Neural cell (in vitro differentiated cells): ENCODE measurements at regions not wholly inside any gene's neighbourhood (a gene's known extent, or its start where the extent isn't known, plus 50 kb on each side); places are given as distances from the start of the nearest gene placed in this dataset.

Experiments used
- H2AFZ ChIP-seq: fragments of 200-600, 300-800 bp; sonication (generic), shearing (Covaris generic); 2 replicates; pipeline ENCODE4 v1.6.0; 2014; ENCODE audit warnings: low read depth, mild to moderate bottlenecking, antibody characterized with exemption, low read length, moderate library complexity
- H3F3A ChIP-seq: fragments of 200-600 bp; shearing (Covaris generic); 2 replicates; pipeline ENCODE4 v1.6.1; 2016; ENCODE audit warnings: mild to moderate bottlenecking, moderate library complexity, mixed read lengths, antibody characterized with exemption, low read length; ENCODE audit not compliant: insufficient read depth, poor library complexity, severe bottlenecking
- H3K27ac ChIP-seq: fragments of 200-600, 300-800 bp; sonication (generic), shearing (Covaris generic); 2 replicates; pipeline ENCODE4 v1.5.1; 2014; ENCODE audit warnings: mild to moderate bottlenecking, low read length, moderate library complexity
- H3K27me3 ChIP-seq: fragments of 300-800, 200-600 bp; sonication (generic), shearing (Covaris generic); 2 replicates; pipeline ENCODE4 v1.6.0; 2014; ENCODE audit warnings: mild to moderate bottlenecking, low read depth, low read length, moderate library complexity; ENCODE audit not compliant: insufficient read depth
- H3K36me3 ChIP-seq: fragments of 300-800, 200-600 bp; sonication (generic), shearing (Covaris generic); 2 replicates; pipeline ENCODE4 v1.5.1; 2014; ENCODE audit warnings: mild to moderate bottlenecking, antibody characterized with exemption, low read length, moderate library complexity; ENCODE audit not compliant: insufficient read depth
- H3K4me2 ChIP-seq: fragments of 300-800, 200-600 bp; sonication (generic), shearing (Covaris generic); 2 replicates; pipeline ENCODE4 v1.6.0; 2014; ENCODE audit warnings: mild to moderate bottlenecking, low read length
- H3K4me3 ChIP-seq: fragments of 300-800, 200-600 bp; sonication (generic), shearing (Covaris generic); 2 replicates; pipeline ENCODE4 v1.5.1; 2014; ENCODE audit warnings: mild to moderate bottlenecking, low read length, moderate library complexity
- H3K79me2 ChIP-seq: fragments of 200-600 bp; shearing (Covaris generic); replicated peaks from 2 replicates; pipeline ENCODE4 v1.6.0; 2014; ENCODE audit warnings: mild to moderate bottlenecking, low read length, moderate library complexity; ENCODE audit not compliant: insufficient read depth
- H3K9ac ChIP-seq: fragments of 300-800, 200-600 bp; sonication (generic), shearing (Covaris generic); 2 replicates; pipeline ENCODE4 v1.6.1; 2016; ENCODE audit warnings: mild to moderate bottlenecking, low read length, mixed read lengths
- H3K9me2 ChIP-seq: fragments of 200-600 bp; shearing (Covaris generic); 2 replicates; pipeline ENCODE4 v1.6.1; 2016; ENCODE audit warnings: mild to moderate bottlenecking, low read length, mixed read lengths; ENCODE audit not compliant: insufficient read depth
- H3K9me3 ChIP-seq: fragments of 200-600, 300-800 bp; sonication (generic), shearing (Covaris generic); 2 replicates; pipeline ENCODE4 v1.6.1; 2016; ENCODE audit warnings: mild to moderate bottlenecking, mixed run types, low read length, moderate library complexity, mixed read lengths
- H4K20me1 ChIP-seq: fragments of 200-600 bp; shearing (Covaris generic); 2 replicates; pipeline ENCODE4 v1.6.1; 2016; ENCODE audit warnings: mild to moderate bottlenecking, mixed run types; ENCODE audit not compliant: insufficient read depth
- EP300 ChIP-seq: fragments of 450-650 bp; conservative IDR thresholded peaks from 2 replicates; pipeline ENCODE4 v1.6.1; 2014; ENCODE audit warnings: antibody characterized with exemption, mild to moderate bottlenecking, moderate library complexity; ENCODE audit not compliant: poor library complexity, severe bottlenecking
- EZH2 ChIP-seq: fragments of 200-600, 300-800 bp; shearing (Covaris generic), sonication (generic); IDR thresholded peaks from 2 replicates; pipeline ENCODE4 v1.6.1; 2014; ENCODE audit warnings: antibody characterized with exemption, low read length, borderline replicate concordance, mild to moderate bottlenecking; ENCODE audit not compliant: insufficient read depth, poor library complexity, severe bottlenecking
- MXI1 ChIP-seq: fragments of 450-650 bp; conservative IDR thresholded peaks from 2 replicates; pipeline ENCODE4 v1.6.1; 2014; ENCODE audit warnings: antibody characterized with exemption, mild to moderate bottlenecking; ENCODE audit not compliant: poor library complexity, severe bottlenecking
- POLR2AphosphoS5 ChIP-seq: IDR thresholded peaks from 2 replicates; pipeline ENCODE4 v1.6.1; 2012
- RAD21 ChIP-seq: fragments of 450-650 bp; conservative IDR thresholded peaks from 2 replicates; pipeline ENCODE4 v1.6.1; 2014; ENCODE audit warnings: antibody characterized with exemption, mild to moderate bottlenecking, moderate library complexity
- SMC3 ChIP-seq: fragments of 450-650 bp; conservative IDR thresholded peaks from 2 replicates; pipeline ENCODE4 v1.6.1; 2014; ENCODE audit warnings: antibody characterized with exemption, mild to moderate bottlenecking, moderate library complexity; ENCODE audit not compliant: poor library complexity
- TAF1 ChIP-seq: IDR thresholded peaks from 2 replicates; pipeline ENCODE4 v1.6.1; 2012; ENCODE audit warnings: low read depth
- TF ChIP-seq, protein P1 (sequence below): IDR thresholded peaks from 2 replicates; pipeline ENCODE4 v1.6.1; 2012; ENCODE audit warnings: borderline replicate concordance
- TF ChIP-seq, protein P2 (sequence below): fragments of 450-650 bp; IDR thresholded peaks from 2 replicates; pipeline ENCODE4 v1.5.1; 2014; ENCODE audit warnings: antibody characterized with exemption, mild to moderate bottlenecking, moderate library complexity; ENCODE audit not compliant: poor library complexity, severe bottlenecking

DNA sequence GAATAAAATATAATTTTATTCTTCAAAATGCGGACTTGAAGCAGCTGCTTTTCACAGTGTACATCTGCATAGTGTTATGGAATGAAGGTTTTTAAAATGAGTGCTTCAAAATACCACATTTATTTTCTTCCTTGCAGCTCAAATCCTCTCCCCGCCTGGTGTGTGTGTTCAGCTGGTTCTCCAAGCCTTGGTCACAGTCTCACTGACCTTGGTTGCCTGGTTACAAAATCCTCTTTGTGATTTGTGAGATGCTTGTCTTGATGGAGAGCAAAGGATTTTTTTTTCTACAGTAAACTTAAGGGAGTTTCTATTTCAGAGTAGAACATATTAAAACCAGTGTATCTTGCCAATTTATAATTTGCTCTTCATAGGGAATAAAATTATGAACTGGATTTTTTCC lies 139.2 kb downstream of the PCDH18 start:
- peak overlapping the region; percentile 31 for H3K4me2 ChIP-seq
- H3K27me3 ChIP-seq, result no peaks in the 10 kb centered on the region
- H3K36me3 ChIP-seq, result no peaks in the 10 kb centered on the region
- H3K79me2 ChIP-seq, result no peaks in the 10 kb centered on the region
- no peak overlapping the region for H3K9ac ChIP-seq
- TF ChIP-seq POLR2AphosphoS5, result peak; percentile 28
- no peak for TF ChIP-seq TAF1
- peak; percentile 23 for TF ChIP-seq RAD21
- peak overlapping the region; percentile 44 for H3K27ac ChIP-seq
- H3K9me3 ChIP-seq, result no peaks in the 10 kb centered on the region
- H3F3A ChIP-seq, result no peaks in the 10 kb centered on the region
- H3K9me2 ChIP-seq, result no peaks in the 10 kb centered on the region
- H2AFZ ChIP-seq, result no peak overlapping the region
- no peaks in the 10 kb centered on the region for H4K20me1 ChIP-seq
- no peak overlapping the region for H3K4me3 ChIP-seq

DNA sequence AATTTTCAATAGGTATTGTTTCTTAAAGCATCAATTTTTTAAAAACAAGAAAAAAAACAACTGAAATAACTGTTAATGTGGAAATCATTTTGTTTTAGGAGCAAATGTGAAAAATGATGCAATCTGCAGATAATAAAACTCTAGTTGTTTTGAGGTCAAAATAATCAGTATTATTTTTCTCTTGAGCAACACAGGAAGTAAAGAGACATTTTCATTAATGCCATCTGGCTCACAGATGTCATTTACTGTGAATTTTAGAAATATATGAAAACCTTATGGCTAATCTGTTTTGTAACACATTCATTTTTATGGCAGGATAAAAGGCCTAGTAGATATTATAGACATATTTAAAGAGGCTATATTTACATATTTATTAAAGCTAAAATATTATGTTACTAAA lies 141.6 kb downstream of the PCDH18 start:
- TF ChIP-seq SMC3, result no peak
- TF ChIP-seq, protein P1, sequence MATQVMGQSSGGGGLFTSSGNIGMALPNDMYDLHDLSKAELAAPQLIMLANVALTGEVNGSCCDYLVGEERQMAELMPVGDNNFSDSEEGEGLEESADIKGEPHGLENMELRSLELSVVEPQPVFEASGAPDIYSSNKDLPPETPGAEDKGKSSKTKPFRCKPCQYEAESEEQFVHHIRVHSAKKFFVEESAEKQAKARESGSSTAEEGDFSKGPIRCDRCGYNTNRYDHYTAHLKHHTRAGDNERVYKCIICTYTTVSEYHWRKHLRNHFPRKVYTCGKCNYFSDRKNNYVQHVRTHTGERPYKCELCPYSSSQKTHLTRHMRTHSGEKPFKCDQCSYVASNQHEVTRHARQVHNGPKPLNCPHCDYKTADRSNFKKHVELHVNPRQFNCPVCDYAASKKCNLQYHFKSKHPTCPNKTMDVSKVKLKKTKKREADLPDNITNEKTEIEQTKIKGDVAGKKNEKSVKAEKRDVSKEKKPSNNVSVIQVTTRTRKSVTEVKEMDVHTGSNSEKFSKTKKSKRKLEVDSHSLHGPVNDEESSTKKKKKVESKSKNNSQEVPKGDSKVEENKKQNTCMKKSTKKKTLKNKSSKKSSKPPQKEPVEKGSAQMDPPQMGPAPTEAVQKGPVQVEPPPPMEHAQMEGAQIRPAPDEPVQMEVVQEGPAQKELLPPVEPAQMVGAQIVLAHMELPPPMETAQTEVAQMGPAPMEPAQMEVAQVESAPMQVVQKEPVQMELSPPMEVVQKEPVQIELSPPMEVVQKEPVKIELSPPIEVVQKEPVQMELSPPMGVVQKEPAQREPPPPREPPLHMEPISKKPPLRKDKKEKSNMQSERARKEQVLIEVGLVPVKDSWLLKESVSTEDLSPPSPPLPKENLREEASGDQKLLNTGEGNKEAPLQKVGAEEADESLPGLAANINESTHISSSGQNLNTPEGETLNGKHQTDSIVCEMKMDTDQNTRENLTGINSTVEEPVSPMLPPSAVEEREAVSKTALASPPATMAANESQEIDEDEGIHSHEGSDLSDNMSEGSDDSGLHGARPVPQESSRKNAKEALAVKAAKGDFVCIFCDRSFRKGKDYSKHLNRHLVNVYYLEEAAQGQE, result no peak
- no peak for TF ChIP-seq RAD21
- no peak for TF ChIP-seq MXI1
- TF ChIP-seq EP300, result no peak
- TF ChIP-seq POLR2AphosphoS5, result no peak
- no peak for TF ChIP-seq EZH2
- TF ChIP-seq, protein P2, sequence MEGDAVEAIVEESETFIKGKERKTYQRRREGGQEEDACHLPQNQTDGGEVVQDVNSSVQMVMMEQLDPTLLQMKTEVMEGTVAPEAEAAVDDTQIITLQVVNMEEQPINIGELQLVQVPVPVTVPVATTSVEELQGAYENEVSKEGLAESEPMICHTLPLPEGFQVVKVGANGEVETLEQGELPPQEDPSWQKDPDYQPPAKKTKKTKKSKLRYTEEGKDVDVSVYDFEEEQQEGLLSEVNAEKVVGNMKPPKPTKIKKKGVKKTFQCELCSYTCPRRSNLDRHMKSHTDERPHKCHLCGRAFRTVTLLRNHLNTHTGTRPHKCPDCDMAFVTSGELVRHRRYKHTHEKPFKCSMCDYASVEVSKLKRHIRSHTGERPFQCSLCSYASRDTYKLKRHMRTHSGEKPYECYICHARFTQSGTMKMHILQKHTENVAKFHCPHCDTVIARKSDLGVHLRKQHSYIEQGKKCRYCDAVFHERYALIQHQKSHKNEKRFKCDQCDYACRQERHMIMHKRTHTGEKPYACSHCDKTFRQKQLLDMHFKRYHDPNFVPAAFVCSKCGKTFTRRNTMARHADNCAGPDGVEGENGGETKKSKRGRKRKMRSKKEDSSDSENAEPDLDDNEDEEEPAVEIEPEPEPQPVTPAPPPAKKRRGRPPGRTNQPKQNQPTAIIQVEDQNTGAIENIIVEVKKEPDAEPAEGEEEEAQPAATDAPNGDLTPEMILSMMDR, result no peak
- TF ChIP-seq TAF1, result no peak
- Histone ChIP-seq H2AFZ (no peak overlapping the region), H3K4me2 (no peak overlapping the region), H3K9me3 (no peaks in the 10 kb centered on the region), H3K4me3 (no peak overlapping the region), H3K27ac (no peak overlapping the region), H4K20me1 (no peaks in the 10 kb centered on the region), H3K9ac (no peak overlapping the region), H3K36me3 (no peaks in the 10 kb centered on the region), H3K9me2 (no peaks in the 10 kb centered on the region), H3K27me3 (no peaks in the 10 kb centered on the region), H3F3A (no peaks in the 10 kb centered on the region), H3K79me2 (no peaks in the 10 kb centered on the region)
